HG03521 (cell line): ENCODE measurements at regions not wholly inside any gene's neighbourhood (a gene's known extent, or its start where the extent isn't known, plus 50 kb on each side); places are given as distances from the start of the nearest gene placed in this dataset.
"Not testable (repeated sequence)": the region's sequence is repeated elsewhere in the genome, so short reads cannot be mapped to it uniquely, and the experiment has no call there.

Experiments
- ATAC-seq: cut with Tn5 transposase; IDR thresholded peaks from one replicate; pipeline ENCODE4 v1.9.1; 2021; ENCODE audit warnings: mild to moderate bottlenecking, moderate library complexity; ENCODE audit not compliant: unreplicated experiment

GRCh38 chr15:94834494-94834893, 603.1 kb downstream of the MCTP2 start:
- no peak for ATAC-seq

DNA sequence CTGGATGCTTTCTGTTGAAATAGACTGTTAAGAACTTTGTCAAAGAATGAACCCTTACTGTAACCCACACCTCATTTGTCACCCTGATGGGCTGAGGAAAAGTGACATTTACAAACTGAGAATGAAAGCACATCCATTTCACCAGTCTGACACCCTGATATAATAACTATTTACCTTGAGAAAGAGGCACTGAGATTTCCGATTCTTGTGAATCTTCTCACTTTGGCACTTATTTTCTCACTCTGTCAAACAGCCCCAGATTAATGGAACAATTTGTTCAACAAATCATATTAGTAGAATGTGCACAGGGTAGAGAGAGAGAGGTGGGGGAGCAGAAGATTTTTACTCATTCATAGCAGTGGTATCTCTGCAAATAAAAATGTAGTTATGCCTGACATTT, 606.9 kb downstream of the MCTP2 start:
- ATAC-seq: no peak

DNA sequence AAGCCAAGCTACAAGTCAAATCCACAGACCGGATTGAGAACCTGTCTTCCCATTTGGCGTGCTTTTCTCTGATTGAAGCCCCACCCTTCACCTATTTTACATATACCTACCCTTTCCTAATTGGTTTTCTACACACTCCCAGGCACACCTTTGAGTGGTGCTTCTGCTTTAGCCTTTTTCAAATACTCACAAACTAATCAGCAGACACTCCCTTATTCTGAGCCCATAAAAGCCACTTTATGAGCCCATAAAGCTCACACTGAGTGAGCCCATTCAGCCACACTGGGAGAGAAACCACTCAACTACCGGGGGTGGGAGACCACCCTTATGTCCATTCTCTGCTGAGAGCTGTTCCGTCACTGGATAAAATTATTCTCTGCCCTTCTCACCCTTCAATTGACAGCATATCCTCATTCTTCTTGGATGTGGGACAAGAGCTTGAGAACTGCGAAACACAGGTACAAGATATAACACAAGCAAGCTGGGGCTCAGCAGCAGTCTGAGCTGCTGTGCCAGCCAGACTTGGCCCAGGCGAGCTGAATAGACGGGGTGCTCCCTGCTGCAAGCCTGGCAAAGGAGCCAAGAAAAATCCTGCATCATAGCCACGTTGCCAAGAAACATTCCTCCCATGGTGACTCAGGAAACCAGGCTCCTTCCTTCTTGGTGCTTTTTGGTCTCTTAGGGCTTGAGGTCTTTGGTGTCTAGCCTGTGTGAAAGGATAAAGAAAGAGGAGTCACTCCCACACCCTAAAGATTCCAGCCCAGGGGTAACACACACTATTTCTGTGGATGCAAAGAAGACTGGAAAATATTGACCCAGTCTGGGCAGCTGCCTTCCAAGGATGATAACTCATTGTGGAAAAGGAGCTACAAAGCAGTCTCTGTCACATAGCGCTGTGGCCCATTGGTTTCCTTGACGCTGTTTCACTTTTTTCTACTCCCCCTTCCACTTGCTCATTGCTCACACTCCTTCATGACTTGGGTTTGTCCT, 609.7 kb downstream of the MCTP2 start:
- ATAC-seq: no peak

- ATAC-seq: no peak
Measured at GRCh38 chr15:94843060-94843459, 611.7 kb downstream of the MCTP2 start.

DNA sequence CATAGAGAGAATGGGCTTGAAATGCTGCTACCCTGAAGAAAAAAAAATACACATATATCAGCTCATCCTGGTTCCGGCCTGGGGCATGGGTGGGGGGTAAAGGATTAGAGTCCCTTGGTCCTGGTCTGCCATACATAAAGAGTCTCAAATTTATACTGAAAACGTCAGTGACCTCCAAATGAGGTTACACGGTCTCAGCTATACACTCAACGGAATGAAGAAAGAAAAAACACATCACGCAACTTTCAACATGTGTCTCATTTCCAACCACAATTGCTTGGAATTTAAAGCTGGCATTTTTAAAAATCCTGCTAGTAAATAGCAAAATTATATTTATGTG, 612.8 kb downstream of the MCTP2 start:
- ATAC-seq: no peak

DNA sequence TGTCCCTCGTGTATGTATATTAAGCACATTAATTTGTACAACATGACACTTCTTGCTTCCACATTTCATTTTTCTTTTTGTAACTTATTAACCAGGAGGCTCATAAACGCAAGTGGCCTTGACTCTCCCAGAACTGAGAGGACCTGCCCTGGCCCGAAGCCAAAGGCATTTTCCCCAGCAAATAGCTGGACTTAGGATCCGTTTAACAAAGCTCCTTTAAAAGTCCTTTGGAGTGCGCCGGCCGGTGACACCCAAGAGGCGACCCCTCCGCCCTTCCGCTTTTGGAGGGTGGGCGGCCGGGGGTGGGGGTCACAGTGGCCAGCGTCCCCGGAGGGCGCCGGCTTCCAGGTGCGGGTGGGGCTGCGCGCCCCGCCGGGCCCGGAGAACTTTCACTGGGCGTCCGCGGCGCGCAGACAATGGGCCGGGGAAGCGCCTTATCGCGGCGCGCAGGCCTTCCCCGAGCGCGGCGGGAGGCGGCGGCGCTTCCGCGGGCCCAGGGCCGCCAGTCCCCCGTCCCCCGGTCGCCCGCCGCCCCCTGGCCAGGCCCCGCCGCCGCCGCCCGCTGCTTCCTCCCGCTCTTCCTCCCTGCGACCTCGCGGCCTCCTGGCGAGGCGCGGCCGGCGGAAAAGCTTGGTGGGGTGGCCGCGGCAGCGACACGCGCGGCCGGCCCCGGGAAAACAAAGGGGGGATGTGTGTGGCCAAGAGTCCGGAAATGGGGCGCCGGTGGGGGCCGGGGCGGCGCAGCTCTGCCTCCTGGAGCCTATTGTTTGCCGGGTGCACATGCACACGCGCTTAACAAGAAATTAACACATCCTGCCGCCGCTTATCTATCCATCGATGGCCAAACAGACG, 613.4 kb downstream of the MCTP2 start:
- no peak for ATAC-seq

DNA sequence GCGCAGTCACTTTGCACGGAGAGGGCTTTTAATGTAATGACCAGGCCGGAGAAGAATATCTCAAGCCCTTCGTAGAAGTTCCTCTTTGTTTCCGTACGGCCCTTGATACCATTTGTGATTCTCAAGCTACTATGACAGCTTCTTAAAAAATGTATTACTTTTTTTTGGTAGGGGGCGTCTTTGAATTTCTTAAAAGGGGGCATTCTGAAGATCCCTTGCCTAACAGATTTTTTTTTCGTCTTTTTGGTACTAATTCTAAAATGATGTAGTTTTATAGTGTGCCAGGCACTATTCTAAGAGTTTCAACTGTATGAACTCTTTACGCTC, 614.0 kb downstream of the MCTP2 start:
- ATAC-seq: no peak

DNA sequence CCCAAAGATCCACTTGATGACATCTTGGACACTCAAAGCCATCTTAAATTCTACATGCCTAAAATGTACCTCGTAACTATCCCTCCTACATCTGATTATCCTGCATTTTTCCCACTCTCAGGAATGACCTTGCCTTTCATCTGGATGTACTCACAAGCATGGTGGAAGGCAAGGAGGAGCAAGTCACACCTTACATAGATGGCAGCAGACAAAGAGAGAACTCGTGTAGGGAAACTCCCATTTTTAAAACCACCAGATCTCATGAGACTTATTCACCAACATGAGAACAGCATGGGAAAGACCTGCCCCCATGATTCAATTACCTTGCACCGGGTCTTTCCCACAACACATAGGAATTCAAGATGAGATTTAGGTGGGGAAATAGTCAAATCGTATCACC, 616.0 kb downstream of the MCTP2 start:
- ATAC-seq: no peak

DNA sequence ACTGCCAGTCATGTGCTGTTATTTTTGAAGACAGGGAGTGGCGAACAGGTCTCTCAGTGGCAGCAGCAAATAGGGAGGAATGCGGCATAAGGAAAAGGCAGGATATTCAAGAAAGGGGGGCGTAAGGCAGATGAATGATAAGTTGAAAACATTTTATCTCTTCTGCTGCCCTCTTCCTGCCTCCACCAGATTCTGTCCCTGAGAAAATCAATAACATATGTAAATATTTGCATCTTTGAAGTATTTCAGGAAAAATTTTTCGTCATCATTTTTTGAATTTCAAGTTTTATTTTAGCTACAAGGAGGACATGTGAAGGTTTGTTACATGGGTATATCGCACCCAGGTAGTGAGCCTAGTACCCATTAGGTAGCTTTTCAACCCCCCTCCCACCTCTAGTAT, 616.7 kb downstream of the MCTP2 start:
- no peak for ATAC-seq

DNA sequence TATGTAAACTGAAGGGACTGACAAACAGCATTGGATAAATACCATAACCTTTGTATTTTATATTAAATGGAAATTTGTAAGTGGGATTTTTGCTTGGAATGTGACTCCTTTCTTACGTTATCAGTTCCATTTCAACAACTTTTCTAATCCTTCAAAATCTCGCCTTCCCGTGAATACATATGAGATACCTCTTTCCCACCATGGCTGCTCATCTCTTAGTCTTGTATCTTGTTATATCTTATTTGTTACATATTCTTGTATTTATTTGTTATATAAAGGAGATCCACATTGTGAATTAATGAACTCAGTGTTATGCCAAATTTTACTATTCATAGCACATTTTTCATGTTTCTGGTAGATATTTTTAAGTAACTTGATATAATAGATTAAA, 623.7 kb downstream of the MCTP2 start:
- no peak for ATAC-seq

GRCh38 chr15:94855409-94856266, 624.3 kb downstream of the MCTP2 start:
- no peak for ATAC-seq

GRCh38 chr15:94856267-94856854, 625.0 kb downstream of the MCTP2 start:
- no peak for ATAC-seq

- ATAC-seq: no peak
Measured at GRCh38 chr15:94857466-94857865, 626.1 kb downstream of the MCTP2 start.

DNA sequence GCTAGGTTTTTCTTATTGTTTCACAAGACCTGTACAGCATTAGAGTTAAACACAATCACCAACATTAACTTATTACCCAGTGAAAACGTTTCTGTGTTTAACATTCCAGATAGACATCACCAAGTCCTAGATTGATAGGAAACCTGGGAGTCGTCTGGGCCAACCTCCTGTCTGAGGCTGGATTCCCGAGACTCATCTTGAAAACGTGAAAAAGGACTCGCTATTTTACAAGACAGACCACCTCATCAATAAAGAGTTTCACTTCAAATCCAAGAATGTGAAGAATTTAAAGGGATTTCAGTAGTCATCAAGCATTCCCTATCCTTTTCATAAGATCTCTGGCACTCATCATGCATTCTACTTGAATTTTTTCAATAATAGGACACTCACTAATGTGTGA, 626.6 kb downstream of the MCTP2 start:
- no peak for ATAC-seq

DNA sequence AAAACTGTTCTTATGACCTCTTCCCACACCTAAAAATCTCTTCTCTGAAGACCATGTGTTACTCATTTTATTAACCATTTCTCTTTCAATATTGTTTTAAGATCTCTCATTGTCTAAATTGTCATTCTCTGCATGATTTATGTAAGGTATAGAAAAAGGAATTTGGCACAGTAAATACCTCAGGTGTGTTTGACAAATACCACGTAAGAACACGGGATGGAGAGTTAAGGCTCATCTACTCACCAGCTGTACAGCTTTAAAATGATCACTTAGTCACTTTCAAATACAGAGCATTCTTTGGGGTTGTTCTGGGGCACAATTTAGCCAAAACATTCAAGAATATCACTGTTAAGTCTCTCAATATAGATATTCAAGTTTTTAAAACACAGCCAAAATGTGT, 627.1 kb downstream of the MCTP2 start:
- ATAC-seq: no peak

DNA sequence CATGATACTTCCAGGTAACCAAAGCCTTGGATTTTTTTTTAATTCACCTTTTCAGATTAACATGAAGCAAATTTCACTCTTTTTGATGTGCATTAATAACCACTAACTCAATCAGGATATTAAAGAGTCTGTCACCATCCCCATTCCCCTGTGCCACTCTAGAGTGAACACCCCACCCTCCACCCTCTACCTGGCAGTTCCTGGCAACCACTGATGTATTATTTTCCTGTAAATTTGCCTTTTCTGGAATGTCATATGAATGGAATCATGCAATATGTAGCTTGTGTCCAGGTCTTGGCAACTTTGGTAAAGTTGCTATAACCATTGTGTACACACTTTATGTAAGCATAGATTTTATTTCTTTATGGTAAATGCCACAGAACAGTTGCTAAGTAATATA, 627.6 kb downstream of the MCTP2 start:
- no peak for ATAC-seq

- no peak for ATAC-seq
Measured at GRCh38 chr15:94864600-94864999, 633.2 kb downstream of the MCTP2 start.

DNA sequence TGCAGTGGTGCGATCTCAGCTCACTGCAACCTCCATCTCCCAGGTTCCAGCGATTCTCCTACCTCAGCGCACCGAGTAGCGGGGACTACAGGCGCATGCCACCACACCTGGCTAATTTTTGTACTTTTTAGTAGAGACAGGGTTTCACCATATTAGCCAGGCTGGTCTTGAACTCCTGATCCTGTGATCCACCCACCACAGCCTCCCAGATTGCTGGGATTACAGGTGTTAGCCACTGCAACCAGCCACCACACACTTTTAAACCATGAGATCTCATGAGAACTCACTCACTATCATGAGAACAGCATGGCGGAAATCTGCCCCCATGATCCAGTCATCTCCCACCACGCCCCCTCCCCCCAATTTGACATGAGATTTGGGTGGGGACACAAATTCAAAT, 636.9 kb downstream of the MCTP2 start:
- not testable (repeated sequence) for ATAC-seq

DNA sequence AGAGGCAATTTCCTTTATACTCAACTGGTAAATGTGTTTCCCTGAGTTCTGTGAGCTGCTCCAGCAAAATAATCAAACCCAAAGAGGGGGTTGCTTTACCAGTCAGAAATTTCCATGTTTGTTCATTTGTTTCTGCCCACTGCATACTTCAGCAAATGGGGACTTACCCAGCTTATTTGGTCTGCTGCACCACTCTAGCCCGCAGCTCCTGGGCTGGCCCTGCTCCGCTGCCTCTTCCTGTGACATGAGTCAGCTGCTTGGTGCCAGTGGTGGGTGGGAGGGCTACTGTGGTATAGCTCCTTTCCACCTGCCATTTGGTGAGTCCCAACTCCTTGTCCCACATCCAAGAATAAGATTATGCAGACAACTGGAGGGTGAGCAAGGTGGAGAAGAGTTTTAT, 644.2 kb downstream of the MCTP2 start:
- ATAC-seq: no peak

DNA sequence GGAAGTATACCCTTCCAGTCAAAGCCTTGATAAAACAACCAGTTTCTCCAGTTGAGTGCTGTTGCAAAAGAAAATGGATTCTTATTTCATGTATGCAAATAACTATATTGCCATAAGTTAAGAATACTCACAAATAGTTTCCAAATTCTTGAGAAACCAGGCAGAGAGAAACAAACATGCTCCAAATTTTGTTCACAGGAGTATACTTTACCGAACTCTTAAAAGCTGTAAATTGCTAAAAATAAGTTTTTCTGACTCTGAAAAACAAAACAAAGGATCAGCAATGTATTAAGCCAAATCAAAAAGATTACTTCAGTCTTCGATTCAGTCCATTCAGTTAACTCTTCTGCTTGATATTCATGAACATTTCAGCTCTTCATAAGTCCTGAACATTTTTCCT, 646.5 kb downstream of the MCTP2 start:
- ATAC-seq: no peak
